NCI-H2107 (cell line): ENCODE measurements at regions not wholly inside any gene's neighbourhood (a gene's known extent, or its start where the extent isn't known, plus 50 kb on each side); places are given as distances from the start of the nearest gene placed in this dataset.
A peak's percentile ranks its signal among the peaks of the same experiment; 100 is the strongest.

Source experiments
- DNase-seq: peaks from one replicate; lab custom pipeline; 2025; lab: John Stamatoyannopoulos, UW

GRCh38 chr18:44149706-44150105, 531.0 kb upstream of the SETBP1 start:
- DNase-seq = no peak

DNA sequence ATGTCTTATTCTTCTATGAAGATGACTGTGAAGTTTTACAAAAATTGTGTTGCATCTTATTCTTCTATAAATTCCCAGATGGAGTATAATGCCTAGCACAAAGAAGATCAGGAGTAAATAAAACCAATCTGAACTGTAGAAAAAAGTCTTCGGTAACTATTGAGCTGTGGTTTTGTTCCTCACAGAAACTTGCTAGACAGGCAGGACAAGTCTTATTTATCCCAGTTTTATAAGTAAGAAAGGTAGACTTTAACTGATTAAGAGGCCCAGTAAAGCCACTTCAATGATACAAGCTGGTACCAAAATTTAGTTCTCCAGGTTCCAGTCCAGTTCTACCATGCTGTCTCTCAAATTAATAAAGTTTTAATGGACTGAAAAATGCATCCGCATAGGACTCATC, 526.7 kb upstream of the SETBP1 start:
- no peak for DNase-seq

DNA sequence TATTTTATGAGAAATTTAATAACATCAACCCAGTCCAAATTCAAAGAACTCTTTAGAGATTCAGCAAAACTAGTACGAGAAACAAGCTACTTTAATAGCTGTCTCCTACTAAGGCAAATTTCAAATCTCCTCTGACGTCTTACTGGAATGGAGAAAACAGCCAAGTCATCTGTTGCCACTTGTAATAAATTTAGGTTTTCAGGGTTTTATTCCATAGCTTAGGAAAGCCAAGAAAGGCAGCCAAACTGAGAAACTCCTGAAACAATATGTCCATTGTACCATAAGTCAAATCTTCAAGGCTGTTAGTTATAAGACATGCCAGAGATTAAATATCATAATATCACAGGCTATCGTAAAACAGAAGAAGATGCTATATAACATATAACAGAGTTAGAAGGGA, 524.6 kb upstream of the SETBP1 start:
- DNase-seq = no peak

DNA sequence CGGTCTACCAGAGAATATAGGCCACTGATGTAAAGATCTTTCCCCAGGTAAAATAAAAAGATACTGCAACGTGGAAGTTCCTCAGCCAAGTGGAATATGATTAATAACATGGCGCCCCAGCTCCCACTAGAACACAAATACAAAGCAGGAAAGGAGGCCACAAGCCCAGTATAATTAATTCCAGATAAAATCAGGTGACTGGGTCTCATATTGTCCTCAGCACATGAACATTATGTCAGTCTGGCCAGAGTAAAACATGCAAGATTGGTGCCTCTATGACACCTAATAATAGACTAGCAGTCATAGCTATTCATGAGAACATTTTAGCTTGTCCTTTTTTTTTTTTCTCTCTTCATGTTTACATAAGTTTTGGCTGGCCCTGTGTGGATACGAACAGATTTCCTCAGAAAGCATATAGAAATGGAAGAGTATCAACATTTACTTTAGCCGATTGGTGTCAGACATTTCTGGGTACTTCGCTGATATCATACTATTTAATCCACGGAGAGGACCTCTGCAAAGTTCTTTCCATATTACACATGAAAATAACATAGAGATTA, 523.8 kb upstream of the SETBP1 start:
- no peak for DNase-seq

- DNase-seq = no peak
These were observed 510.3 kb upstream of the SETBP1 start for GRCh38 chr18:44170208-44170880.

- DNase-seq = no peak
These were observed 509.4 kb upstream of the SETBP1 start for GRCh38 chr18:44171301-44171700.

- no peak for DNase-seq
These were observed 504.8 kb upstream of the SETBP1 start for GRCh38 chr18:44175891-44176290.

- DNase-seq = no peak
These were observed 502.2 kb upstream of the SETBP1 start for GRCh38 chr18:44178476-44178875.

GRCh38 chr18:44179693-44180092, 501.0 kb upstream of the SETBP1 start:
- DNase-seq = no peak

DNA sequence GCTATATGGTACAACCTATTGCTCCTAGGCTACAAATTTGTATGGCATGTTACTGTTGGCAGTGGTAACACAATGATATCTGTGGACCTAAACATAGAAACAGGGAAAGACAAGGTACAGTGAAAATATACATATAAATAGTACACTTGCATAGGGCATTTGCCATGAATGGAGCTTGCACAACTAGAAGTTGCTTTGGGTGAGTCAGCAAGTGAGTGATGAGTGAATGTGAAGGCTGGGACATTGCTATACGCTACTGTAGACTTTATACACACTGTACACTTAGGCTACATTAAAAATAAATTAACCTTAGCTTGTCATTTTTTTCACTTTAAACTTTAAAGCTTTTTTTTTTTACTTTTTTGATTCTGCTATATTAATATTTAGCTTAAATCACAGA, 500.0 kb upstream of the SETBP1 start:
- no peak for DNase-seq

DNA sequence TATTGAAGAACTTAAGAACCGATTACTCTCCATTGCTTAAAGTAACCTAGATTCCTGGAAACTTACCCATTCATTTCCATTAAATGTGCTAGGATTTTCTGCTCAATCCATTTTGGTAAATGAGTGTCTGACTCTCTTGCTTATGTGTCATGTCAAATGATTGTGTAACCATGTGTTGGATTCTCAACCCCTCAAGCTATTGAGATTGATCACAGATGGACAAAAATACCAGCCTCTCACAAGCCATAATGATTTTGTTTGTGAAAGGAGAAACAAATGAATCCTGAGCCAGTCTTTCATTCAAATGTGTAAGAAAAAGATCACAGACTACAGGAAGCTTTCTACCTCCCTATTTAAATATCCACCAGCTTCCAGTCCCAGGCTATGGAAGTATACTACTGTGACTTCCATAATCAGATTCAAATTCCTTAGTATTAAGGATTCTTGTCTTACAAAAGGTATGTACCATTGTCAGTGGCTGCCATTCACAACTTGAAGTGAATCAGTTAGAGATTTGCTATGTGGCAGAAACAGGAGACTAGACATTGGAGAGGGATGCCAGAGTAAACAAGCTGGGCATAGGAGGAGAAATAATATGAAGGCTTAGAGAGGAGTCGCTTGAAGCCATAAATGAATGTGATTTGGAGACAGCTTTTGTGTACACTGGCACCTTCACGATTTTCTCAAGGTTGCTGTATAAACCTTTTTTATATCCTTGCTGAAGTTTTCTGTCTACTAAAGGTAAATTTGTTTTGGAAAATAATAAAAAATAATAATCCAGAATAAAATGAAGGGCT, 498.5 kb upstream of the SETBP1 start:
- DNase-seq = no peak

DNA sequence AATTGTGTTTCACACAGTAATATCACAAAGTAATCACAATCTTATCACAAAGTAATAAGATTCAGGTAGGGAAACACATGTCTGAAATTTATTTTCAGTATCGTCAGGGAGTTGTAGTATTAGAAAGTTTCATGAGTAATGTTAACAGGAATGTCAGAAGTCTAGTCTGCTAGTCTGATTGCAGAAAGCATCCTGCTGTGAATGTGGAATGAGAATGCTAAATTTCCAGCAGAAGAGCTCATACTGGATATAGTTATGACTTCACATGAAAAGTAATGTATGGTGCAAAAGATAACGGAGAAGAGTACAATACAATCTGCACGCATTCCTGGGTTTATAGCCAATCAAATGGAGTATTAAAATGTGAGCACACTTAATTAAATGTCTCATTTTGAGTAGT, 494.7 kb upstream of the SETBP1 start:
- no peak for DNase-seq

- no peak for DNase-seq
These were observed 493.6 kb upstream of the SETBP1 start for GRCh38 chr18:44187090-44187489.

DNA sequence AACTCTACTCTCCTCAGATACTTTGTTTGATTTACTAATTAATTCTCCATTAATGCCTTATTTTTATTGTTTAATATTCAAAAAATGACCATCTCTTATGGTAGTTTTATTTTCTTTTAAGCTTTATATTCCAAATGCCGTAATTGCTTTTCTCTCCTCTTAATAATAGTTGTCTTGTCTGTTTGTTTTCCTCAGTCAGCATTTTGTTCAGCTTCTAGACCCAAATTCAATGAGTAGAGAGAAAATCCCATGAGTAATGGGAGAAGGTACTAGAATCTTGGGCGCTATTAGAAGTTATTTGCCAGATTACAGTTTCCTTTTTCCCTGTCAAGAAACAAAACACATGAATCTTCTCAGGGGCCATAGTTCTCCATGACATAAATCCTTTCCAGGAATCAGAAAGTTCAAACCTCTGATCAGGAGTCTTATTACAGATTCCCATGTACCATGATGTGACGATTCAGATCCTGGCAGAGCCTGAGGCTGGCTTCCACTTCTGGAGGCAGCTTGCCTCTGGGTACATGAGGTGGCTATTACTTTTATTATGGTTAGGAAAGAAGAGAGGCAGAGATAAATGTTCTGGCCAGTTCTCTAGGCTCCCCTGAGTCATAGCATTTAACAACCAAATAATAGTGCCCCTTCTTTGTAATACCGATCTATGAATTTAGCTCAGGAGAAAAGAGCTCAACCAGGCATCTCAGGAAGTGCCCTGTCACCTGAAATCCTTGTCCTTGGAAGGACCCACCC, 485.1 kb upstream of the SETBP1 start:
- no peak for DNase-seq

DNA sequence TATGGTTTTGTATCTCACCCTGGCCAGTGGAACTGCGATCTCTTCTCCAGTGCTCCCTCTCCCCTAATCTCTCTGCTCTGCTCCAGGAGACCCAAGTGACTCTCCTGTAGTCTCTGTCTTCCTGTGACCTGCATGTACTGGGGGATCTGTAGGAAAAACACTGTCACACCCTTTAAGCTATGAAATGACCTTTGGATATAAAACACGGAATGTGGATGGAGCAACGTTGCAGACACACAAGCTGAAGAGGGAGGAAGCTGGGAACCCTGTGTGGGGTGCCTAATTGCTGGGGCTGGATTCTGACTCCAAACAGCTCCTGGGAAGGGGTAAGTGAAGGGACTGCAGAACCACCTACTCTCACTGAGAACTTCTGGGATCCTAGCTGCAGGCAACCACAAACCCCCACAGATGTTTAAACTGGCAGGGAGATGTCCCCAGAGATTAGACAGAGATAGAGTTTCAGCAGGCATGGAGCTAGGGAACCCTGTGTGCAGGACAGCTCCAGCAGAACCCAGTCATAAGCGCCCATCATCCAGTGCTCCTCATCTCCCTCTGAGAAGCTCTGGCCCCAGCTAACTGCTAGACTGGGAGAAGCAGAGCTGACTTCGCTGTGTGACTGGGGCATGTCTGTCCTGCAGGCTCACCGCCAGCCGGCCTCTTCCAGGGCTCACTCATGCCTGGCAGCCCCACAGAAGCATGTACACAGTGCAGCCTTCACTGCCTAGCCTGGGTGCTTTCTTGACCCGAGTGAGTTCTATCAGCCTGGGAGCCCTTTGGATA, 482.7 kb upstream of the SETBP1 start:
- peak; percentile 38 for DNase-seq

DNA sequence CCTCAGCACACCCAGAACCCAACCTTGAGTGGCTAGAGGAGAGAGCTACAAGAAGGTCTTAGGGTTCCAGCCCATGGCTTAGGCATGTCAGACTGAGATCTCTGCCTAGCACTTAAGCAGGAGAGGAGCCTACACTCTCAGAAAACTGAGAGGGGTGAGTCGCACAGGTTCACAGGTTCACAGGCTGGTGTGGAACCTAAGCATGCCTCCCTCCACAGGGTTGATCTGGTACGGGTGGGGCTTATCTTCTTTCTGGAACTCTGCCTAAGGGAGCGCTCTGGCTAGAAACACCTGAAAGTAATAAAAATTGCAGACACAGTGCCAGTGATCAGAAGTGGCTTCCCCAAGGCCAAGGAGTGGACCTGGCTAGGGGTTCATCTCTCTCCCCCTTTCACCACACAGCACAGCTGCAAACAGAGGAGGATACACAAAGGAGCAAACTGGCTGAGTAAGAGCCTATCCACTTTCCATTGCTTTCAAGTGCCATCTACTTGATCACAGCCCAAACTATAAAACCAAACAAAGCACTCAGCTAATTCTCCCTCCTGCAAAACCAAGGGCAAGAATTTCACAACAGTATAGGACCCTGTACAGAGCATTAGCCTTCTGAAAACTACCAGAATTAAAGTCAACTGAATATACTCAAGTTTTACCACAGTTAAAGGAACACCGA, 481.9 kb upstream of the SETBP1 start:
- peak; percentile 64 for DNase-seq

DNA sequence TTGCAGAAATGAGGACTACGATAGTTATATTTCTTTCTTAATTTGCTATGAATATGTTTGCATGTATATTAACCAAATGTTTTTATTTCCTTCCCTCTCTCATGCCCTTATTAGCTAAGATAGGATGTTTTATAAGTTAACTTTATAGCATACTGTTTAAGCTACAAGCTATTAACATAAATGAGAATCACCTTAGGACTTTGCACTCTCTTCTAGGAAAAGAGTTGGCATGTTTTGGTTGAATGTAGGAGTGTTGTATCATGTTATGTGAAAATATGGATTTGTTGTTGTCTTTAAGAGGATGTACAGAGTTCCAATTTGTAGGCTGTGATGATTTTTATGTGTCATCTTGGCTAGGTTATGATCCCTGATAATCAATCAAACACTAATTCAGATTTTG, 467.4 kb upstream of the SETBP1 start:
- no peak for DNase-seq

GRCh38 chr18:44214396-44214795, 466.3 kb upstream of the SETBP1 start:
- no peak for DNase-seq

DNA sequence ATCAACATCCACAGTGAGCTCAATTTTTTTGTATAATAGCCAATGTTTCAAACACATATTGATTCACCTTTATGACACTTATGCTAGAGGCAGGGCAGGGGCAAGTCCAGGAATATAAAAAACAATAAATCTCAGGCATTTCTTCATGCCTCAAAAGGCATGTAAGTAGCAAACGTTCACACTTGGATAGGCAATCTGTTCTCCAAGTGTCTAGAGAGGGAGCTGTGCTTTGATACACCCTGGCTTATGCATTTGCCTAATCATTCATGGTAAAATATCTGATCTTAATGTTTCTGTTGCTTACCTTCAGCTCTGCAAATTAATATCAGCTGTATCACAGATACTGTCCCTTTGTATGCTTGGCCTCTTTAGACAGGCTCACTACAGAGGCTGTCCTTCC, 464.5 kb upstream of the SETBP1 start:
- no peak for DNase-seq

DNA sequence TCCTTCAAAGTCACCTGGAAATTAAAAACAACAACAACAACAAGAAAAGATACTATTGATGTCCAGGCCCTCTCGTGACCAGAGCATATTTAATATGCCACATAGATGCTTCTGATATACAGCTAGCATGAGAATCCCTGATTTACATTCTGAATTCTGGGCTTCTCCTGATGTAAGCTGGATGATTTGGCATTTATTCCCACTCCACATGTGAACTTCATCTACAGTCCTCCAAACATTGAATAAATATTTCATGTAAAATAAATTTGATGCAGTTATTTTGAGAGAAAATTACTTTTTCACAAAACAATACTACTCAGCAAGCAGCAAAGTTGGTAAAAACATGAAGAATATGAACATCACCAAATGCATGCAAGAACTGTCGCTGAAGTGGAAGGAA, 453.2 kb upstream of the SETBP1 start:
- DNase-seq = no peak

DNA sequence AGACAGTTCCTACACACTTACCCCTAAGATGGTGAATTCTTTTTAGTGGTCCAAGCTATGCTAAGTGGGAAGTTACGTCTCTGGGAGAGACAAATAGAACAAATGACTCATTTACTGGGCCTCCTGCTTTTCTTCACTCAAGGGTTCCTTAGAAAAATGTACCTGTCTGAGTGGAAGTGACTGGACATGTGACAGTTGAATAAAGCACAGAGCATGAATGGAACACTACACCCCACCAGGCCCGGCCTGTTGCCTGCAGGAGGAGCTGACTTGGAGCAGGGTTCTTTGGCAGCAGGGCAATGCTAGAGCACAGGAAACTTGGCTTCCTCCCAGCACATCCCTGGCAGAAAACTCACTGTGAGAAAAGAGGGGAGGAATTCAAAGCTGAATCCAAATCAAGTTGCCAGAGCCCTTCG, 451.0 kb upstream of the SETBP1 start:
- DNase-seq = no peak
